ENCODE measurements at regions not wholly inside any gene's neighbourhood (a gene's known extent, or its start where the extent isn't known, plus 50 kb on each side); places are given as distances from the start of the nearest gene placed in this dataset.

DNA sequence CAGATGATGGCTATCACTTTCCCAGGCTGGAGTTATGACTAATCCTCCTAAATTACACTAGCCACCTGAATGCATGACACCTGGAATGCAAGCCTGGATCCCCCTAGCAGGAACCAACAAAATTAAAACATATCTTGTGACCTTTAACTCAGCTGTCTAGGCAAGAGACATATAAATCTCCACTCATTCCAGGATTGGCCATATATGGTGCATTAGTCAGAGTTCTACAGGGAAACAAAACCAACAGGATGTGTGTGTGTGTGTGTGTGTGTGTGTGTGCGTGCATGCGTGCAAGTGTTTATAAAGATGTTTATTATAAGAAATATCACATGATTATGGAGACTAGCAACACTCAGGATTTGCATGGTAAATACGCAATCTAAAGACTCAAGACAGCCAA, 212.8 kb downstream of the KIF21A start:
- no peaks in the 10 kb centered on the region for H3K4me1 ChIP-seq
- no peak overlapping the region for H3K27ac ChIP-seq
- FAIRE-seq (no peak), ATAC-seq (no peak), DNase-seq (no peak)
- no peaks in the 10 kb centered on the region for H3K27me3 ChIP-seq
- intact Hi-C loops (cut with DNase I) = no loop called here
- 64 to 80% methylated on average over 3 of the region's 3 CpGs for WGBS, 2 donors
- no peaks in the 10 kb centered on the region for H3K9me3 ChIP-seq
- TF ChIP-seq, protein P1, sequence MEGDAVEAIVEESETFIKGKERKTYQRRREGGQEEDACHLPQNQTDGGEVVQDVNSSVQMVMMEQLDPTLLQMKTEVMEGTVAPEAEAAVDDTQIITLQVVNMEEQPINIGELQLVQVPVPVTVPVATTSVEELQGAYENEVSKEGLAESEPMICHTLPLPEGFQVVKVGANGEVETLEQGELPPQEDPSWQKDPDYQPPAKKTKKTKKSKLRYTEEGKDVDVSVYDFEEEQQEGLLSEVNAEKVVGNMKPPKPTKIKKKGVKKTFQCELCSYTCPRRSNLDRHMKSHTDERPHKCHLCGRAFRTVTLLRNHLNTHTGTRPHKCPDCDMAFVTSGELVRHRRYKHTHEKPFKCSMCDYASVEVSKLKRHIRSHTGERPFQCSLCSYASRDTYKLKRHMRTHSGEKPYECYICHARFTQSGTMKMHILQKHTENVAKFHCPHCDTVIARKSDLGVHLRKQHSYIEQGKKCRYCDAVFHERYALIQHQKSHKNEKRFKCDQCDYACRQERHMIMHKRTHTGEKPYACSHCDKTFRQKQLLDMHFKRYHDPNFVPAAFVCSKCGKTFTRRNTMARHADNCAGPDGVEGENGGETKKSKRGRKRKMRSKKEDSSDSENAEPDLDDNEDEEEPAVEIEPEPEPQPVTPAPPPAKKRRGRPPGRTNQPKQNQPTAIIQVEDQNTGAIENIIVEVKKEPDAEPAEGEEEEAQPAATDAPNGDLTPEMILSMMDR (IDR thresholded peaks at IDR 0.05) = no peak
- no peaks in the 10 kb centered on the region for H3K36me3 ChIP-seq
- H3K4me3 ChIP-seq = no peak overlapping the region

DNA sequence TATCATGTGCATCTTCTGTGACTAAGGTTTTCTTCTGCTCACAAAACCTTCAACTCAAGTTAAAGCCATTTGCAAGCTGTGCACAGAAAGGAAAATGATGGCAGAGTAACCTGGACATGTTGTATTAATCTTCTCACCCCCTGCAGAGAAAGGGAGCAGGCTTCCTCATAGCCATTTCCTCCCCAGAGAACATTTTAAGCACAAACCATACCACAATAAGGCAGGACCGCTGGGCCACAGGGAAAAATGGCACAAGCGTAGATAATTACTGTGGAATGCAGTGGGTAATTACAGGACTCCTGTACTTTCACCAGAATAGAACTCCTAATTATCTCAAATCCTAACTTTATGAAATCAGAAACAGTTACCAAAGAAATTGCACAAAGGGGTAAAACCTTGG, 215.7 kb downstream of the KIF21A start:
- 29 to 40% methylated on average over 2 of the region's 2 CpGs for WGBS, 2 donors
- DNase-seq (no peak), FAIRE-seq (no peak), ATAC-seq (no peak)
- intact Hi-C loops (cut with DNase I) = no loop called here
- Histone ChIP-seq H3K36me3 (no peaks in the 10 kb centered on the region), H3K4me3 (no peak overlapping the region), H3K27me3 (no peaks in the 10 kb centered on the region), H3K9me3 (no peaks in the 10 kb centered on the region), H3K27ac (no peak overlapping the region), H3K4me1 (no peaks in the 10 kb centered on the region)
- TF ChIP-seq, protein P1 (IDR thresholded peaks at IDR 0.05) = no peak

DNA sequence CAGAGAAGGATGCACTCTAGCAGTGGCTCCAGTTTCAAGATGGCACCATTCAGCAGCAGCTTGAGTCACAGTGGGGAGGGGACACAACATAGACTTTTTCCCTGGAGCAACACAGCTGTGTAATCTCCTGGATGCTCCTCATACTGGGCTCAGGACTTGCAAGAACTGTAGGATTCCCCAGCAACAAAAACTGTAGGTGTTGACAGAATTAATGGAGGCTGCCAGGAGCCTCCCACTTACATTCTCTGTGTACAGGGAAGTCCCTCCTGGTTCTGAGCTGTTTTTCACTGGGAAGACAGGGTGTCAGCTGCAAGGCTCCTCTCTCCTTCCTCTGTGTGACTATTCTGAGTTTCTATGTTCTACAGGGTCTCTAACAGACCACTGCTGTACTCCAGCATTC, 217.9 kb downstream of the KIF21A start:
- Histone ChIP-seq H3K27me3 (no peaks in the 10 kb centered on the region), H3K36me3 (no peaks in the 10 kb centered on the region), H3K4me3 (no peak overlapping the region), H3K27ac (no peak overlapping the region), H3K4me1 (no peaks in the 10 kb centered on the region), H3K9me3 (no peaks in the 10 kb centered on the region)
- no peak for DNase-seq
- intact Hi-C loops (cut with DNase I) = no loop called here
- TF ChIP-seq, protein P1 (IDR thresholded peaks at IDR 0.05) = no peak
- FAIRE-seq = no peak
- ATAC-seq = no peak

DNA sequence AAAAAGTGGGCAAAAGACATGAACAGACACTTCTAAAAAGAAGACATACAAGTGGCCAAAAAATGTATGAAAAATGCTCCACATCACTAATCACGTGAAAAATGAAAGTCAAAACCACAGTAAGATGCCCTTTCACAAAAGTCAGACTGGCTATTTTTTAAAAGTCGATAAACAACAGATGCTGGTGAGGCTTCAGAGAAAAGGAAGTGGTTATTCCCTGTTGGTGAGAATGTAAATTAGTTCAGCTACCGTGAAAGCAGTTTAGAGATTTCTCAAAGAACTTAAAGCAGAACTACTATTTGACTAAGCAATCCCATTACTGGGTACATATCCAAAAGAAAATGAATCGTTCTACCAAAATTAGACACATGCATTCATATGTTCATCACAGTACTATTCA, 237.0 kb downstream of the KIF21A start:
- Histone ChIP-seq H3K27me3 (no peaks in the 10 kb centered on the region), H3K27ac (no peak overlapping the region), H3K9me3 (no peaks in the 10 kb centered on the region), H3K4me1 (no peaks in the 10 kb centered on the region), H3K4me3 (no peak overlapping the region), H3K36me3 (no peaks in the 10 kb centered on the region)
- whole genome bisulfite sequencing, 2 donors = 43 to 61% methylated on average over 4 of the region's 4 CpGs
- TF ChIP-seq, protein P1 (IDR thresholded peaks at IDR 0.05) = no peak
- ATAC-seq (no peak), DNase-seq (no peak), FAIRE-seq (no peak)
- intact Hi-C loops (cut with DNase I) = no loop called here

DNA sequence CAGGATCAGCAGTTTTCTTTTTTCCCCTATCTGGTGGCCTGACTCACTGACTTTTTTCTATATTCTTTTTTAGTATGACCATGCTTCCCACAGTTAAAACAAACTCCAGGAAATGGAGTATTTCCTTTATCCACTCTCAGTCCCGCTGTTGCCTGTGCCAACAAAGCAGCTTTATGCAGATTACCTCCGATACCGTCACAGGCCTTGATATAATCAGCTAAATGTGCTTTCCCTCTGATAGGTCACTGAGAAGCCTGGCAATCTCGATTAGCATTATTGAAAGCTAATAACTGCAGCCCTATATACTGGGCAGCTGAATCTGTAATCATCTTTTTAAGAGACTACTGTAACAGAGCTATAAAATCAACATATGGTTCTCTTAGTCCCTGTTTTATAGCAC, 243.6 kb downstream of the KIF21A start:
- no peaks in the 10 kb centered on the region for H3K36me3 ChIP-seq
- WGBS, 2 donors = 4 to 10% methylated on average over 4 of the region's 4 CpGs
- H3K9me3 ChIP-seq = no peaks in the 10 kb centered on the region
- no peak overlapping the region for H3K4me3 ChIP-seq
- FAIRE-seq = no peak
- H3K27me3 ChIP-seq = no peaks in the 10 kb centered on the region
- no peak for ATAC-seq
- intact Hi-C loops (cut with DNase I) = no loop called here
- H3K27ac ChIP-seq = peak overlapping the region in 1 of 4 donors; percentile 41
- DNase-seq = no peak
- H3K4me1 ChIP-seq = no peaks in the 10 kb centered on the region
- TF ChIP-seq, protein P1 (IDR thresholded peaks at IDR 0.05) = no peak
